ENCODE measurements at regions not wholly inside any gene's neighbourhood (a gene's known extent, or its start where the extent isn't known, plus 50 kb on each side); places are given as distances from the start of the nearest gene placed in this dataset.

DNA sequence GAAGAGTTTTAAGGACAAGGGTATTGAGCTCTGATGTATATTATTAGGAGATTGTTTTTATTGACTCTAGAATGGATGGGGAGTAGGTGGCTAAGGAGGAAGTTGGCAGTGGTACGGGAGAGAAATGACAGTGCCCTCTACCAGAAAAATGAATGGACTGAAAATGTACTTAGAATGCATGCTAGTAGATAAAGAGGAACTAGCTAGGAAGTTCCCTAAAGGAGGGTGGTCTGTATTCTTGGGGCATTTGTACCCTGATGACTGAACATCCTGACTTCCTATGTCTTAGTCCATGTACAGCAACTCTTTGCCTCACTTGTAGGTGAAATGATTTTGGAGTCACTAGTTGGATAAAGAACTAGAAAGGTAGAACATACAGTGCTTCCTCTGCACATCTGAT, 581.5 kb upstream of the RBFOX1 start:
- TF ChIP-seq, protein P1, sequence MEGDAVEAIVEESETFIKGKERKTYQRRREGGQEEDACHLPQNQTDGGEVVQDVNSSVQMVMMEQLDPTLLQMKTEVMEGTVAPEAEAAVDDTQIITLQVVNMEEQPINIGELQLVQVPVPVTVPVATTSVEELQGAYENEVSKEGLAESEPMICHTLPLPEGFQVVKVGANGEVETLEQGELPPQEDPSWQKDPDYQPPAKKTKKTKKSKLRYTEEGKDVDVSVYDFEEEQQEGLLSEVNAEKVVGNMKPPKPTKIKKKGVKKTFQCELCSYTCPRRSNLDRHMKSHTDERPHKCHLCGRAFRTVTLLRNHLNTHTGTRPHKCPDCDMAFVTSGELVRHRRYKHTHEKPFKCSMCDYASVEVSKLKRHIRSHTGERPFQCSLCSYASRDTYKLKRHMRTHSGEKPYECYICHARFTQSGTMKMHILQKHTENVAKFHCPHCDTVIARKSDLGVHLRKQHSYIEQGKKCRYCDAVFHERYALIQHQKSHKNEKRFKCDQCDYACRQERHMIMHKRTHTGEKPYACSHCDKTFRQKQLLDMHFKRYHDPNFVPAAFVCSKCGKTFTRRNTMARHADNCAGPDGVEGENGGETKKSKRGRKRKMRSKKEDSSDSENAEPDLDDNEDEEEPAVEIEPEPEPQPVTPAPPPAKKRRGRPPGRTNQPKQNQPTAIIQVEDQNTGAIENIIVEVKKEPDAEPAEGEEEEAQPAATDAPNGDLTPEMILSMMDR (IDR thresholded peaks at IDR 0.05; ENCODE audit: low read depth, low read length, poor library complexity, severe bottlenecking), result no peak
- TF ChIP-seq EZH2phosphoT487 (IDR thresholded peaks at IDR 0.05; ENCODE audit: borderline replicate concordance, low read length), result no peak
